ENCODE measurements at regions not wholly inside any gene's neighbourhood (a gene's known extent, or its start where the extent isn't known, plus 50 kb on each side); places are given as distances from the start of the nearest gene placed in this dataset.

- TF ChIP-seq CTCF (conservative IDR thresholded peaks at IDR 0.05): no peak
- no peaks in the 10 kb centered on the region for H3K36me3 Mint-ChIP-seq (ENCODE audit: low read depth)
- H3K9me3 Mint-ChIP-seq: no peaks in the 10 kb centered on the region
- no peak overlapping the region for H3K27ac Mint-ChIP-seq (ENCODE audit: unreplicated experiment)
- DNase-seq (ENCODE audit: low read depth, low spot score): no peak
- H3K4me3 Mint-ChIP-seq: no peak overlapping the region
- H3K27me3 Mint-ChIP-seq (ENCODE audit: low read depth): peaks cover 12% of the 10 kb centered on the region
- H3K4me1 Mint-ChIP-seq: peaks cover 18% of the 10 kb centered on the region
Measured at GRCh38 chr14:36001936-36002335, 174.6 kb downstream of the PTCSC3 start.

GRCh38 chr14:35999294-35999693, 173.2 kb downstream of the BRMS1L start:
- H3K27me3 Mint-ChIP-seq (ENCODE audit: low read depth): peaks cover 3% of the 10 kb centered on the region
- no peak for DNase-seq (ENCODE audit: low read depth, low spot score)
- peaks cover 21% of the 10 kb centered on the region for H3K4me1 Mint-ChIP-seq
- H3K4me3 Mint-ChIP-seq: no peak overlapping the region
- TF ChIP-seq CTCF (conservative IDR thresholded peaks at IDR 0.05): no peak
- no peaks in the 10 kb centered on the region for H3K9me3 Mint-ChIP-seq
- H3K36me3 Mint-ChIP-seq (ENCODE audit: low read depth): no peaks in the 10 kb centered on the region
- no peak overlapping the region for H3K27ac Mint-ChIP-seq (ENCODE audit: unreplicated experiment)

GRCh38 chr14:35998303-35998702, 172.2 kb downstream of the BRMS1L start:
- H3K27ac Mint-ChIP-seq (ENCODE audit: unreplicated experiment): no peak overlapping the region
- TF ChIP-seq CTCF (conservative IDR thresholded peaks at IDR 0.05): no peak
- H3K36me3 Mint-ChIP-seq (ENCODE audit: low read depth): no peaks in the 10 kb centered on the region
- H3K9me3 Mint-ChIP-seq: no peaks in the 10 kb centered on the region
- H3K27me3 Mint-ChIP-seq (ENCODE audit: low read depth): peaks cover 6% of the 10 kb centered on the region
- DNase-seq (ENCODE audit: low read depth, low spot score): no peak
- H3K4me1 Mint-ChIP-seq: peaks cover 21% of the 10 kb centered on the region
- H3K4me3 Mint-ChIP-seq: no peak overlapping the region

- DNase-seq (ENCODE audit: low read depth, low spot score): no peak
- Mint-ChIP-seq H3K27me3 (ENCODE audit: low read depth) (peaks cover 6% of the 10 kb centered on the region), H3K4me3 (no peak overlapping the region)
Measured at GRCh38 chr14:35993684-35993960, 167.5 kb downstream of the BRMS1L start.

GRCh38 chr14:35992816-35993683, 166.9 kb downstream of the BRMS1L start:
- H3K9me3 Mint-ChIP-seq: peaks cover 6% of the 10 kb centered on the region
- no peaks in the 10 kb centered on the region for H3K36me3 Mint-ChIP-seq (ENCODE audit: low read depth)
- no peak overlapping the region for H3K4me3 Mint-ChIP-seq
- peak overlapping the region; percentile 55 for H3K27ac Mint-ChIP-seq (ENCODE audit: unreplicated experiment)
- H3K4me1 Mint-ChIP-seq: peaks cover 9% of the 10 kb centered on the region
- no peak for DNase-seq (ENCODE audit: low read depth, low spot score)
- TF ChIP-seq CTCF (conservative IDR thresholded peaks at IDR 0.05): no peak
- H3K27me3 Mint-ChIP-seq (ENCODE audit: low read depth): peaks cover 6% of the 10 kb centered on the region

More at GRCh38 chr14:35993684-35993960, 167.5 kb downstream of the BRMS1L start:
- H3K36me3 Mint-ChIP-seq (ENCODE audit: low read depth): no peaks in the 10 kb centered on the region
- H3K9me3 Mint-ChIP-seq: peaks cover 6% of the 10 kb centered on the region
- H3K27ac Mint-ChIP-seq (ENCODE audit: unreplicated experiment): peak overlapping the region; percentile 55
- H3K4me1 Mint-ChIP-seq: peaks cover 10% of the 10 kb centered on the region
- no peak for TF ChIP-seq CTCF (conservative IDR thresholded peaks at IDR 0.05)
